Bone marrow (tissue), 2 donors: ENCODE measurements at regions not wholly inside any gene's neighbourhood (a gene's known extent, or its start where the extent isn't known, plus 50 kb on each side); places are given as distances from the start of the nearest gene placed in this dataset.
A peak's percentile ranks its signal among the peaks of the same experiment; 100 is the strongest.

Source experiments
- DNase-seq, 2 donors: peaks; one replicate each; lab custom pipeline; 2025; lab: John Stamatoyannopoulos, UW

- DNase-seq: no peak
Measured at GRCh38 chr9:107751567-107752210, 262.1 kb upstream of the KLF4 start.

GRCh38 chr9:107750741-107751566 is 261.4 kb upstream of the KLF4 start:
- DNase-seq: peak in 1 of 2 donors; percentile 26

- DNase-seq: peak in 1 of 2 donors; percentile 23
Measured at GRCh38 chr9:107749787-107750444, 260.3 kb upstream of the KLF4 start.

GRCh38 chr9:107744873-107745272 is 255.3 kb upstream of the KLF4 start:
- no peak for DNase-seq

DNA sequence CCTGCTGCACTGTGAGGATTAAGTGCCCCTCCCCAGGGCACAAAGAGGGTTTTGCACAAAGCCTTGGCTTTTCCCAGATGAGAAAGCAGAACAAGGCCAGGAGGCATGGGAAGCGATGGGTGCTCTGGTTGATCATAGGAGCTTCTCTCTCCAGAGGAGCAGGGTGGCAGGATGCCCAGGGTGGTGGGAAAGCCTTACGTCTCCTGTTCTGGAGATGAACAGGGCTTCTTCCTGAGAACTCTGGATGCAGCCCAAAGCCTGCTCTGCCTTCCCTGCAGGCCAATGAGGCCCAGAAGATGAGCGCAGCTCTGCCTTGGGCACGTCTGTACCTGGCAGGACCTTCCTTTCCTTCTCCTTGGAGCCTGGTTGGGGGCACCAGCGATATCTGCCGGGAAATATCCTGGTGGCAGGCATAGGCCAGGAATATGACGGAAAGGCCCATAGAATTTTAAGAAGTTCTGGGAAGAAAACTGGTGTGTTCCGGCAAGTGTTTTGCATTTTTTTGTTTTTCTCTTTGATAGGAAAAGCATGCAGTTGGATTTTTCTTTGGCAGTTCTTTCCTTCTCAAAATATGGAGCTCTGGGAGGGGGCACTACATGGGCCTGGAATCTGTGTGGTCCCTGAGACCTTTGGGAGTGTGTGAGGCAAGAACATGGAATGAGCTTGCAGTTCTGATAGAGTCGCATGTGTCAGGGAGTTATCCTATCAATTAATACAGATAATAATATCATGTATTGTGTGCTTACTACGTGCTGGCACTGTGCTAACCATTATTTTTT is 253.2 kb upstream of the KLF4 start:
- no peak for DNase-seq

- DNase-seq: no peak
Measured at GRCh38 chr9:107740088-107740980, 250.8 kb upstream of the KLF4 start.

- no peak for DNase-seq
Measured at GRCh38 chr9:107739601-107740082, 250.1 kb upstream of the KLF4 start.

DNA sequence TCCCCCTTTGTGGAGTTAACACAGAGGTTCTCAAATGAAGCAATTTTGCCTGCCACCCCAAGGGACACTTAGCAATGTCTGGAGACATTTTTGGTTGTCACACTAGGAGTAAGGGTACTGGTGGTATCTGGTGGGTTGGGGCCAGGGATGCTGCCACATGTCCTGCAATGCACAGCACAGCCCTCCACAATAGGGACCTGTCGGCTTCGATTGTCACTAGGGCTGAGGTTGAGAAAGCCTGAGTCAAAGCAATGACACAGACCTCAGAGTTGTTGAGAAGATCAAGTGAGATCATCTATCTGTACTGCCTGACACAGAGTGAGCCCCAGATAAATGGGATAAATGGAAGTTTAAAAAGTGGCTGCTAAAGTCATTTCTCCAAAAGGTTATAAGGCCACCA is 249.2 kb upstream of the KLF4 start:
- DNase-seq: no peak

- no peak for DNase-seq
Measured at GRCh38 chr9:107737987-107738743, 248.6 kb upstream of the KLF4 start.

GRCh38 chr9:107737610-107737986 is 248.0 kb upstream of the KLF4 start:
- DNase-seq: no peak

DNA sequence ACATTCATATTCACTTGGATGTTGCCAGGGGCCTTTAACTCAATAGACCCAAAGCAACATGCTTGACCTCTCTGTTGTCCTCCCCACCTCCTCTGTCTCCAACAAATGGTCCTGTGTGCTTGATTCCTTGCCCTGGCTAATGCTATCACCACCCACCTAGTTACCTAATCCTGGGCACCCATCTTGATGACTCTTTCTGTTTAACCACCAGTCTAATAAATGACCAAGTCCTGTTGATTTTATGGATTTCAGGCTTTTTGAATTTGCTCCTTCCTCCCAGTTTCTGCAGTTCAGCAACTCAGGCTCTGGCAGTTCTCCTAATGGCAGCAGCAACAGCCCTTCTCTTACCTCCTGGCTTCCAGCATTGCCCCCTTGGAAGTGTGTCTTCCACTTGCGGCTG is 246.3 kb upstream of the KLF4 start:
- DNase-seq: no peak

DNA sequence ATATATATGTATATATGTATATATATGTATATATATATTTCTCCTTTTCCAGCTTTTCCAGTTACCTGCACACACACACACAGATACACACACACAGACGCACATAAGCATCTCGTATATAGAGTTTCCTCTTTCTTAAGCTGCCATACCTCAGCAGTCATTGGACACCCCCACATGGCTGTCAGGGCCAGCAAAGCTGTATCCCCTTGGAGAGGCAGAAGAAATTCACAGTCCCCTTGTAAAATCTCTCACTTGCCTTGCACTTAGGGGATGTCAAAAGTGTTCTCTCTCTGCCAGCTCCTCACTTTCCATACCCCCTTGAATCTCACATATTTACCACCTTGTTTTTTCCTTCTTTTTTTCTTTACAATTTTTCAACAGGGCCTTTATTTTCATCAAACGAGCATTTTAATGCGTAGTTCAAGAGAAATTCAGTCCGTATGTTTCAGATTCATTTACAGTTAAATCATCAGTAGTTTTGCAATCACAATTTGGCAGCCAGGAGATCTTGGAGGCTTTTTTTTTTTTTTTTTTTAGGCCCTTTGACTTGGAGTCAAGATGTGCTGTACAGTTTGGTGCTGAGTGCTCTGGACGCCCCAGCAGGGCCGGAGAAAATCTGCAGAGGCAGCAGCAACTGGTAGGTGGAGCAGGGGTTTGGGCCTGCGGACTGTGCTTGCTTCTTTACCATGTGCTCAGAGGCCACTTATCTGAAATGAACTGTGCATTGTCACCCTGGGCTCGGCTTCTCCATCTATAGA is 244.9 kb upstream of the KLF4 start:
- no peak for DNase-seq

GRCh38 chr9:107733523-107733894 is 243.9 kb upstream of the KLF4 start:
- DNase-seq: no peak

- no peak for DNase-seq
Measured at GRCh38 chr9:107732781-107733522, 243.4 kb upstream of the KLF4 start.

- DNase-seq: no peak
Measured at GRCh38 chr9:107731115-107731762, 241.7 kb upstream of the KLF4 start.

DNA sequence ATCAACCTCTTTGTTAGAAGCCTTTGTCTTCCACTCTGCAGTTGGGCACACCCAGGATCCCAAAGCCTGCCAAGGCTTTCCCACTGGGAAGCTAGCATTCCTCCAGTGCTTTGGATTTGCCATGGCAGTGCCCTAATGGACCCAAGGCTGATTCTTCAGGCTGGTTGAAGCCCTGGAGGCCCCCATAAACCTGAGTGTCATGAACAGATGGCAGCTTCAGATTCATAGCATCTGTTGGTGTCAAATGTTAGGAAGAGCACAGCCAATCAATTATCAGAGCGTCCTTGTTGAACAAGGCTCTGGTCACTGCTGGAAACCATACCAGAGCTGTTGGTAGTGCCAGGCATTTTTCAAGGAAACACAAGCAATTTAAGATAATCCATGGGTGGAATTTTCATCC is 241.1 kb upstream of the KLF4 start:
- no peak for DNase-seq

DNA sequence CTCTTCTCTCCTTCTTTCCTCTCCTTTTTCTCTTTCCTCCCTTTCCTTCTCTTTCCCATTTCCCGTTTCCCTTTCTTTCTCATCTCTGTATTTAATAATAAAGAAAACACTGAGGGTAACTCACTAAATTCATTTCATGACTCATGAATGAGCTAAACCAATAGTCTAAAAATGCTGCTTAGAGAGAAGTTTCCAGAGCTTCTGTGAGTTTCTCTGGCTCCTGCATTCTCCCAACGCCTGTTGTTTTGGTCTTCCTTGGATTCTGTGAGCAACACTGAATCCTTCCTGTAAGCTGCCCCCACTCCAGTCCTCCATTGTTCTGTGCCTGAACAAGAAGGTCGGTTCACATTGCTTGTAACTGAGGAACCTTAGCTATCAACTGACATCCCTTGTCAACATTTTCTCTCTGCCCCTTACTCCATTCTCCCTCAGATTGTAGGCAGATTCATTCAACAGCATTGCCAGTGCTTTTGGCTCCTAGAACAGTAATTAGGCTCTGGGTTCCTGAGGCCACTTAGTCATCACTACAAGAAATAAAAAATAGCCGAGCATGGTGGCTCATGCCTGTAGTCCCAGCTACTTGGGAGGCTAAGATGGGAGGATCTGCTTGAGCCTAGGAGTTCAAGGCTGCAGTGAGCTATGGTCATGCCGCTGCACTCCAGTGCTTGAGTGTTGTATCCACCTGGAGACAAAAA is 237.7 kb upstream of the KLF4 start:
- no peak for DNase-seq

DNA sequence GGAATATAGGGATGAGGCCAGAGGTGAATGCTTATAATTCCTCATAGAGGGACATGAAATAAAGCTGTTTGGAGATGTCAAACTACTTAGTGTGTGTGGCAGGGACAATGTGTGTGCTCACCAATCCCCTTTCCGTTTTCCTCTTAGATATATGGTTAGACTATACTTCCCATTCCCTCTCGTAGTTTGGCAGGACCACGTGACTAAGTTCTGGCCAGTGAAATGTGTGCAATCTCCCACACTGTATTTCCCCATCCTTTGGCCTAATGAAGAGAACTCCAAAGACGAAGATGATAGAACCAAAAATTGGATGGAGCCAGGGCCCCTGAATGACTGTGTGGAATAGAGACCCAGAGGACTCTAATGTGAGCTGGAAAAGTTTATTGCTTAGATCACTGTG is 233.4 kb upstream of the KLF4 start:
- DNase-seq: no peak
